RWPE2 (cell line): ENCODE measurements at regions not wholly inside any gene's neighbourhood (a gene's known extent, or its start where the extent isn't known, plus 50 kb on each side); places are given as distances from the start of the nearest gene placed in this dataset.

Experiments
- ATAC-seq: fragments of 200-7000 bp; cut with Tn5 transposase; 3 replicates; pipeline ENCODE4 v1.9.1; 2021; ENCODE audit warnings: low read depth
- DNase-seq: peaks from one replicate; pipeline ENCODE4 v3.0.0-alpha.2; 2020; ENCODE audit warnings: low spot score
- H3K27ac ChIP-seq: fragments of 450-650 bp; 2 replicates; pipeline ENCODE4 v1.5.1; 2017; ENCODE audit warnings: mild to moderate bottlenecking; ENCODE audit not compliant: poor library complexity, severe bottlenecking
- H3K27me3 ChIP-seq: fragments of 250-450 bp; sonication (Bioruptor Pico); 2 replicates; pipeline ENCODE4 v1.5.1; 2021; ENCODE audit warnings: mild to moderate bottlenecking, moderate library complexity; ENCODE audit not compliant: insufficient read depth, poor library complexity, severe bottlenecking
- H3K36me3 ChIP-seq: fragments of 250-450 bp; sonication (Bioruptor Pico); 2 replicates; pipeline ENCODE4 v1.5.1; 2020; ENCODE audit warnings: low read depth, mild to moderate bottlenecking, moderate library complexity
- H3K4me1 ChIP-seq: fragments of 250-450 bp; sonication (Bioruptor Pico); 2 replicates; pipeline ENCODE4 v1.5.1; 2021; ENCODE audit warnings: mild to moderate bottlenecking, moderate library complexity; ENCODE audit not compliant: insufficient read depth, poor library complexity, severe bottlenecking
- H3K4me3 ChIP-seq: fragments of 250-450 bp; sonication (Bioruptor Pico); 2 replicates; pipeline ENCODE4 v1.5.1; 2021; ENCODE audit warnings: mild to moderate bottlenecking, moderate library complexity; ENCODE audit not compliant: severe bottlenecking
- H3K9me3 ChIP-seq: fragments of 250-450 bp; sonication (Bioruptor Pico); 2 replicates; pipeline ENCODE4 v1.5.1; 2021; ENCODE audit warnings: mild to moderate bottlenecking, moderate library complexity; ENCODE audit not compliant: severe bottlenecking
- TF ChIP-seq, protein P1 (sequence below): fragments of 450-650 bp; IDR thresholded peaks from one replicate; pipeline ENCODE4 v1.5.1; 2017; ENCODE audit warnings: mild to moderate bottlenecking, moderate library complexity; ENCODE audit not compliant: poor library complexity, severe bottlenecking

DNA sequence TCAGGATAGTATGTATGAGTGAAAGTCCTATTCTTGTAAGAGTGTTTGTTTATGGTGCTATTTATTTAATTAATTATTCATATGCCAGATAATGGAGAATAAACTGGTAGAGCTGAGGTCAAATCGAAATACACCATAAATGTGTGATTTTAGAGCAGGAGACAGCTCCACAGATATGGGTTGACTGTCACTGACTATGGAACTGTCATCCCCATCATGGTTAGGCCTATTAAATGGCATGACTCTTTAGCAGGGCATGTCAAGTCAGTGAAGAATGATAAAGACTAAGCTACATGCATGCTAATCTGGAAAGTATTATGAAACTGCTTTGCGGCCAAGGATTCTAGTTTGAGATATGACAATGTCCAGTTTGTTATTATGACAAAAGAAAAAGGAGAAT lies 658.6 kb downstream of the ISL1 start:
- ATAC-seq, result no peak
- TF ChIP-seq, protein P1, sequence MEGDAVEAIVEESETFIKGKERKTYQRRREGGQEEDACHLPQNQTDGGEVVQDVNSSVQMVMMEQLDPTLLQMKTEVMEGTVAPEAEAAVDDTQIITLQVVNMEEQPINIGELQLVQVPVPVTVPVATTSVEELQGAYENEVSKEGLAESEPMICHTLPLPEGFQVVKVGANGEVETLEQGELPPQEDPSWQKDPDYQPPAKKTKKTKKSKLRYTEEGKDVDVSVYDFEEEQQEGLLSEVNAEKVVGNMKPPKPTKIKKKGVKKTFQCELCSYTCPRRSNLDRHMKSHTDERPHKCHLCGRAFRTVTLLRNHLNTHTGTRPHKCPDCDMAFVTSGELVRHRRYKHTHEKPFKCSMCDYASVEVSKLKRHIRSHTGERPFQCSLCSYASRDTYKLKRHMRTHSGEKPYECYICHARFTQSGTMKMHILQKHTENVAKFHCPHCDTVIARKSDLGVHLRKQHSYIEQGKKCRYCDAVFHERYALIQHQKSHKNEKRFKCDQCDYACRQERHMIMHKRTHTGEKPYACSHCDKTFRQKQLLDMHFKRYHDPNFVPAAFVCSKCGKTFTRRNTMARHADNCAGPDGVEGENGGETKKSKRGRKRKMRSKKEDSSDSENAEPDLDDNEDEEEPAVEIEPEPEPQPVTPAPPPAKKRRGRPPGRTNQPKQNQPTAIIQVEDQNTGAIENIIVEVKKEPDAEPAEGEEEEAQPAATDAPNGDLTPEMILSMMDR, result no peak
- H3K27ac ChIP-seq, result no peak overlapping the region
- H3K9me3 ChIP-seq, result peaks cover 3% of the 10 kb centered on the region
- no peak for DNase-seq
- no peak overlapping the region for H3K4me3 ChIP-seq
- H3K4me1 ChIP-seq, result no peaks in the 10 kb centered on the region
- H3K27me3 ChIP-seq, result peaks cover 9% of the 10 kb centered on the region
- H3K36me3 ChIP-seq, result no peaks in the 10 kb centered on the region

DNA sequence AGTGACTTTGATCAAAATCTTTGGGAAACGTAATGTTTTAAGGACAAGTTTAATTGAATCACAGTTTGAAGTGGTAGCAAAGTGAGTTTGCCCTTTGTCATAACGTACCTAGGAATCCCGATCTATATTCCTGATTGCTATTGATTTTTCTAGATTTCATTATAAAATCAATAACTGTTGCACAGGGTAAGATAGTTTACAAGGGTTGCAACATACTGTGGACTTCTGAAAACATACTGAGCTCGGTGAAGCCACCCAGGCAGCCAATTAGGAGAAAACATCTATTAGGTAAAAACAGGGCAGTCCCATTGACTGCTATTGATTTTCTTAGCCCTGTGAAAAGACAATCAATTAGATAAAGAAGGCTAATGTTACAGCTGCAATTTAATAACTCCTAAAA lies 659.9 kb downstream of the ISL1 start:
- Histone ChIP-seq H3K27ac (no peak overlapping the region), H3K27me3 (peaks cover 9% of the 10 kb centered on the region), H3K4me3 (no peak overlapping the region), H3K36me3 (no peaks in the 10 kb centered on the region), H3K9me3 (peaks cover 3% of the 10 kb centered on the region), H3K4me1 (no peaks in the 10 kb centered on the region)
- DNase-seq (no peak), ATAC-seq (no peak)
- TF ChIP-seq, protein P1, result no peak

DNA sequence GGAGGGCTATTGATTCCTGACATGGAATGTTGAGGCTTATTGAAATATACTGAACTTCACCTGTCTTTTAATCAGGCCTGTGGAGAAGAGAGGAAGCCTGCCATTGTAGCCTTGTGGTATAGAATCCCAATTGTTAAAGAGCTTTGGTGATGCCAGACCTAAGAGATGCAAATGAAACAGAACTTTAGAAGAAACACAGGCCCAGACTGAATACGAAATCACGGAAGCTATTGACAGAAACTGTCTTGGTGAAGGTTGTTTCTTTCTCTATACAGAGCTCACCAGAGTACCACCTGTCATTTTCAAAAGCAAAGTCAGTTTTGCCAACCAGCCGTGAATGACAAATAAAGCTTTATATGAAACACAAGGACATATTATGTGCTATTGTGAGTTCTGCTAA lies 660.3 kb downstream of the ISL1 start:
- H3K4me3 ChIP-seq, result no peak overlapping the region
- DNase-seq (no peak), ATAC-seq (no peak)
- no peak overlapping the region for H3K27ac ChIP-seq
- H3K4me1 ChIP-seq, result no peaks in the 10 kb centered on the region
- TF ChIP-seq, protein P1, result no peak
- peaks cover 3% of the 10 kb centered on the region for H3K9me3 ChIP-seq
- H3K27me3 ChIP-seq, result peaks cover 9% of the 10 kb centered on the region
- H3K36me3 ChIP-seq, result no peaks in the 10 kb centered on the region

DNA sequence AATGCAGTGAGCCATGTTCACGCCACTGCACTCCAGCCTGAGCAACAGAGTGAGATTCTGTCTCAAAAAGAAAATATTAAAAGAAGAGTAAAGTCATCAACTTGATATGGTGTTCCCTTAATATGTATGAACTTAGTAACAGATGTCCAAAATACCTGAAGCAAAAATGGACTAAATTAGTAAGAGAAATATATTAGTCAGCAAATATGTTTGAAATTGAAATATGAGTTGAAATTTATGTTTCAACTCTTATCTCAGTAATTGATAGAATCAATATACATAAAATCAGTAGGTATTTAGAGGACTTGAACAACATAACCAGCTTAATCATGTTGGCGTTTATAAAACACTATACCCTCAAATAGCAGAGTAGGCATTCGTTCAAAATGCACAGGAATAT lies 668.5 kb downstream of the ISL1 start:
- Histone ChIP-seq H3K9me3 (no peaks in the 10 kb centered on the region), H3K27ac (no peak overlapping the region), H3K4me3 (no peak overlapping the region), H3K36me3 (no peaks in the 10 kb centered on the region), H3K27me3 (no peaks in the 10 kb centered on the region), H3K4me1 (no peaks in the 10 kb centered on the region)
- no peak for DNase-seq
- no peak for ATAC-seq
- TF ChIP-seq, protein P1, result no peak

DNA sequence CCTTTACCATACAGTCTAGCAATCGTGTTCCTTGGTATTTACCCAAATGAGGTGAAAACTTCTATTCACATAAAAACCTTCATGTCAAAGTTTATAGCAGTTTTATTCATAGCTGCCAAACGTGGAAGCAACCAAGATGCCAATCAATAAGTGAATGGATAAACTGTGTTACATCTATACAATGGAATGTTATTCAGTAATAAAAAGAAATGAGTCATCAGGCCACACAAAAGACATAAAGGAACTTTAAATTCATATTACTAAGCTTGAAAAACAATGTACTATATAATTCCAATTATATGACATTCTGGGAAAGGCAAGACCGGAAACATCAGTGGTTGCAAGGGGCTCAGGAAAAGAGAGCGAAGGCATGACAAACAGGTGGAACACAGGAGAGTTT lies 679.9 kb downstream of the ISL1 start:
- H3K27ac ChIP-seq, result no peak overlapping the region
- no peak for DNase-seq
- no peaks in the 10 kb centered on the region for H3K9me3 ChIP-seq
- ATAC-seq, result peak; percentile 51; the same call in 2 of the 3 replicates
- no peak overlapping the region for H3K4me3 ChIP-seq
- no peaks in the 10 kb centered on the region for H3K36me3 ChIP-seq
- TF ChIP-seq, protein P1, result no peak
- H3K4me1 ChIP-seq, result no peaks in the 10 kb centered on the region
- no peaks in the 10 kb centered on the region for H3K27me3 ChIP-seq
